ENCODE measurements at regions not wholly inside any gene's neighbourhood (a gene's known extent, or its start where the extent isn't known, plus 50 kb on each side); places are given as distances from the start of the nearest gene placed in this dataset.
A peak's percentile ranks its signal among the peaks of the same experiment; 100 is the strongest.

GRCh38 chr5:91910247-91910646 is 527.1 kb upstream of the ARRDC3 start:
- DNase-seq (ENCODE audit: low read depth), result no peak

- DNase-seq (ENCODE audit: low read depth), result no peak
Measured at GRCh38 chr5:91906494-91906893, 523.4 kb upstream of the ARRDC3 start.

- no peak for DNase-seq (ENCODE audit: low read depth)
Measured at GRCh38 chr5:91906027-91906426, 522.9 kb upstream of the ARRDC3 start.

- DNase-seq (ENCODE audit: low read depth), result no peak
Measured at GRCh38 chr5:91898898-91899297, 515.8 kb upstream of the ARRDC3 start.

- no peak for DNase-seq (ENCODE audit: low read depth)
Measured at GRCh38 chr5:91898019-91898418, 514.9 kb upstream of the ARRDC3 start.

GRCh38 chr5:91888810-91889209 is 505.7 kb upstream of the ARRDC3 start:
- no peak for DNase-seq (ENCODE audit: low read depth)

GRCh38 chr5:91885291-91886265 is 502.5 kb upstream of the ARRDC3 start:
- DNase-seq (ENCODE audit: low read depth), result no peak

GRCh38 chr5:91884036-91884435 is 500.9 kb upstream of the ARRDC3 start:
- DNase-seq (ENCODE audit: low read depth), result no peak

- no peak for DNase-seq (ENCODE audit: low read depth)
Measured at GRCh38 chr5:91875196-91875779, 492.2 kb upstream of the ARRDC3 start.

- DNase-seq (ENCODE audit: low read depth), result no peak
Measured at GRCh38 chr5:91867799-91868198, 484.7 kb upstream of the ARRDC3 start.

- no peak for DNase-seq (ENCODE audit: low read depth)
Measured at GRCh38 chr5:91865915-91866314, 482.8 kb upstream of the ARRDC3 start.

- DNase-seq (ENCODE audit: low read depth), result no peak
Measured at GRCh38 chr5:91864962-91865361, 481.8 kb upstream of the ARRDC3 start.

GRCh38 chr5:91851670-91852069 is 468.6 kb upstream of the ARRDC3 start:
- no peak for DNase-seq (ENCODE audit: low read depth)

GRCh38 chr5:91850031-91850430 is 466.9 kb upstream of the ARRDC3 start:
- no peak for DNase-seq (ENCODE audit: low read depth)

- DNase-seq (ENCODE audit: low read depth), result no peak
Measured at GRCh38 chr5:91849069-91849468, 466.0 kb upstream of the ARRDC3 start.

- DNase-seq (ENCODE audit: low read depth), result peak; percentile 54
Measured at GRCh38 chr5:91848453-91848852, 465.3 kb upstream of the ARRDC3 start.

- no peak for DNase-seq (ENCODE audit: low read depth)
Measured at GRCh38 chr5:91841423-91841822, 458.3 kb upstream of the ARRDC3 start.

GRCh38 chr5:91840412-91840811 is 457.3 kb upstream of the ARRDC3 start:
- no peak for DNase-seq (ENCODE audit: low read depth)

GRCh38 chr5:91839721-91840120 is 456.6 kb upstream of the ARRDC3 start:
- no peak for DNase-seq (ENCODE audit: low read depth)

- DNase-seq (ENCODE audit: low read depth), result no peak
Measured at GRCh38 chr5:91839233-91839632, 456.1 kb upstream of the ARRDC3 start.

GRCh38 chr5:91830361-91830953 is 447.3 kb upstream of the ARRDC3 start:
- DNase-seq (ENCODE audit: low read depth), result no peak

GRCh38 chr5:91825618-91826017 is 442.5 kb upstream of the ARRDC3 start:
- DNase-seq (ENCODE audit: low read depth), result no peak

GRCh38 chr5:91824406-91824805 is 441.3 kb upstream of the ARRDC3 start:
- no peak for DNase-seq (ENCODE audit: low read depth)
